MM.1S (cell line): ENCODE measurements at regions not wholly inside any gene's neighbourhood (a gene's known extent, or its start where the extent isn't known, plus 50 kb on each side); places are given as distances from the start of the nearest gene placed in this dataset.

Source experiments
- EZH2phosphoT487 ChIP-seq: fragments of 300-600 bp; sonication (generic); IDR thresholded peaks from 2 replicates; pipeline ENCODE4 v1.6.1; 2018; ENCODE audit warnings: antibody characterized with exemption, low read length
- TF ChIP-seq, protein P1 (sequence below): fragments of 300-600 bp; sonication (generic); IDR thresholded peaks from 2 replicates; pipeline ENCODE4 v1.5.1; 2016; ENCODE audit warnings: antibody characterized with exemption, low read length, mixed read lengths

DNA sequence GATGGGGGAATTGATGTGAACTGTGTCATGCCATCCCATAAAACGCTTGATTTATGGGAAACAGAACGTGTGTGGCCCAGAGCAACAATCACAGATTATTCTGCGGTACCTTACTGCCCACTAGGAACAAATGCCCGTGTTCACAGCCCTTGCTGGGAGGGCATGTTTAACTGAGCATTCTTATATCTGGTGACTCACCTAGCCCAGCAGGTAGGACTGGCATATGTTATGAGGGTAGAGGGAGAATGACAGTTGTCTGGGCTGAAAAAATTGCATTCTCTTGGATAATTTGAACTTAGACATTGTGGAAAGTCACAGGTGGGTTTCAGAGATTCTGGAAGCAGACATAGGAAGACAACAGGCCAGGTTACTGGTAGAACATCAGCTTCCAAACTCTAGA, 460.6 kb downstream of the DMRT2 start:
- TF ChIP-seq, protein P1, sequence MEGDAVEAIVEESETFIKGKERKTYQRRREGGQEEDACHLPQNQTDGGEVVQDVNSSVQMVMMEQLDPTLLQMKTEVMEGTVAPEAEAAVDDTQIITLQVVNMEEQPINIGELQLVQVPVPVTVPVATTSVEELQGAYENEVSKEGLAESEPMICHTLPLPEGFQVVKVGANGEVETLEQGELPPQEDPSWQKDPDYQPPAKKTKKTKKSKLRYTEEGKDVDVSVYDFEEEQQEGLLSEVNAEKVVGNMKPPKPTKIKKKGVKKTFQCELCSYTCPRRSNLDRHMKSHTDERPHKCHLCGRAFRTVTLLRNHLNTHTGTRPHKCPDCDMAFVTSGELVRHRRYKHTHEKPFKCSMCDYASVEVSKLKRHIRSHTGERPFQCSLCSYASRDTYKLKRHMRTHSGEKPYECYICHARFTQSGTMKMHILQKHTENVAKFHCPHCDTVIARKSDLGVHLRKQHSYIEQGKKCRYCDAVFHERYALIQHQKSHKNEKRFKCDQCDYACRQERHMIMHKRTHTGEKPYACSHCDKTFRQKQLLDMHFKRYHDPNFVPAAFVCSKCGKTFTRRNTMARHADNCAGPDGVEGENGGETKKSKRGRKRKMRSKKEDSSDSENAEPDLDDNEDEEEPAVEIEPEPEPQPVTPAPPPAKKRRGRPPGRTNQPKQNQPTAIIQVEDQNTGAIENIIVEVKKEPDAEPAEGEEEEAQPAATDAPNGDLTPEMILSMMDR, result no peak
- TF ChIP-seq EZH2phosphoT487, result no peak
